Skeletal muscle tissue (tissue), 3 donors: ENCODE measurements at regions not wholly inside any gene's neighbourhood (a gene's known extent, or its start where the extent isn't known, plus 50 kb on each side); places are given as distances from the start of the nearest gene placed in this dataset.

ENCODE experiments used
- H3K27ac ChIP-seq: one replicate; pipeline ENCODE4 v1.7.0; 2013; ENCODE audit warnings: mild to moderate bottlenecking, low read depth, low read length, inconsistent platforms
- H3K27me3 ChIP-seq, 3 donors: one replicate each; pipeline ENCODE4 v1.7.0; 2013; ENCODE audit warnings: low read length in 3 of 3; ENCODE audit not compliant: control insufficient read depth in 3 of 3, insufficient read depth in 3 of 3
- H3K36me3 ChIP-seq, 3 donors: one replicate each; pipeline ENCODE4 v1.7.0; 2013; ENCODE audit warnings: low read length in 3 of 3; ENCODE audit not compliant: control insufficient read depth in 3 of 3, insufficient read depth in 3 of 3
- H3K4me1 ChIP-seq, 3 donors: one replicate each; pipeline ENCODE4 v1.7.0; 2013; ENCODE audit warnings: low read length in 3 of 3, mild to moderate bottlenecking in 3 of 3; ENCODE audit not compliant: control insufficient read depth in 3 of 3, insufficient read depth in 3 of 3
- H3K4me3 ChIP-seq, 3 donors: one replicate each; pipeline ENCODE4 v1.7.0; 2013; ENCODE audit warnings: low read length in 3 of 3
- H3K9ac ChIP-seq, 3 donors: one replicate each; pipeline ENCODE4 v1.7.0; 2013; ENCODE audit warnings: low read length in 3 of 3, mild to moderate bottlenecking in 3 of 3, moderate library complexity in 2 of 3, low read depth in 1 of 3
- H3K9me3 ChIP-seq, 3 donors: one replicate each; pipeline ENCODE4 v1.7.0; 2013; ENCODE audit warnings: low read length in 3 of 3; ENCODE audit not compliant: control insufficient read depth in 3 of 3
- donor health status: Osteomylitis.

GRCh38 chr9:134591082-134591571, 50.5 kb upstream of the COL5A1 start:
- Histone ChIP-seq H3K9ac (no peak overlapping the region), H3K27me3 (peaks cover 5 to 24% (median 23%) of the 10 kb centered on the region in 3 donors), H3K4me1 (peaks cover 0 to 8% (median 6%) of the 10 kb centered on the region in 3 donors), H3K4me3 (no peak overlapping the region), H3K27ac (peak overlapping the region; percentile 41), H3K36me3 (no peaks in the 10 kb centered on the region), H3K9me3 (no peaks in the 10 kb centered on the region)

- peaks cover 0 to 8% (median 6%) of the 10 kb centered on the region in 3 donors for H3K4me1 ChIP-seq
- H3K9ac ChIP-seq, result no peak overlapping the region
- H3K27me3 ChIP-seq, result peaks cover 5 to 21% (median 20%) of the 10 kb centered on the region in 3 donors
- no peaks in the 10 kb centered on the region for H3K9me3 ChIP-seq
- H3K27ac ChIP-seq, result peak overlapping the region; percentile 68
- no peak overlapping the region for H3K4me3 ChIP-seq
- no peaks in the 10 kb centered on the region for H3K36me3 ChIP-seq
Observed at GRCh38 chr9:134591573-134591981, 50.0 kb upstream of the COL5A1 start.
